ENCODE measurements at regions not wholly inside any gene's neighbourhood (a gene's known extent, or its start where the extent isn't known, plus 50 kb on each side); places are given as distances from the start of the nearest gene placed in this dataset.

DNA sequence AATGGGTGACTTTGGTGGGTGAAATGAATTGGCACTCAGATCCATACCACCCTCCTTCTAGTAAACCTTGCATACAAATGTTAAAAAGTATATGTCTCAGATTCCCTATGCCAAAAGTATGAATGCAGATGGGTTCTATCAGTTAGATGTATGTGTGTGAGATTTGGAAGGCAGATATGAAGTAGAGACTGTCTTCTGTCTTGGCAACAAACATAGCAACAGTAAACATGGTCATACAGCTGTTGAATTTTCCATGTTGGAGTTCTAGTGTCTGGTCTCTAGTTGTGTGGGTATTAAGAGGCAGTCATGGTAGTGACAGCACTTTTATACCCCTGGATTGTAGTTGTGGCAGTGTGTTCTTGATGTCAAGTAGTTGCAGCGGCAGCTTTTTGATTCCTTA, 125.6 kb upstream of the PITX1 start:
- 95 to 100% methylated on average over 1 of the region's 1 CpG for WGBS, 2 donors
- no peak for DNase-seq (ENCODE audit: low spot score in 2 of 2)
- Histone ChIP-seq H3K27me3 (no peaks in the 10 kb centered on the region), H3K4me1 (no peaks in the 10 kb centered on the region), H3K27ac (no peak overlapping the region), H3K4me3 (no peak overlapping the region), H3K36me3 (no peaks in the 10 kb centered on the region), H3K9me3 (peaks cover 0 to 37% (median 3%) of the 10 kb centered on the region in 4 donors)
- TF ChIP-seq POLR2A (IDR thresholded peaks at IDR 0.05) (no peak), EP300 (IDR thresholded peaks at IDR 0.05) (no peak)
- TF ChIP-seq, protein P1, sequence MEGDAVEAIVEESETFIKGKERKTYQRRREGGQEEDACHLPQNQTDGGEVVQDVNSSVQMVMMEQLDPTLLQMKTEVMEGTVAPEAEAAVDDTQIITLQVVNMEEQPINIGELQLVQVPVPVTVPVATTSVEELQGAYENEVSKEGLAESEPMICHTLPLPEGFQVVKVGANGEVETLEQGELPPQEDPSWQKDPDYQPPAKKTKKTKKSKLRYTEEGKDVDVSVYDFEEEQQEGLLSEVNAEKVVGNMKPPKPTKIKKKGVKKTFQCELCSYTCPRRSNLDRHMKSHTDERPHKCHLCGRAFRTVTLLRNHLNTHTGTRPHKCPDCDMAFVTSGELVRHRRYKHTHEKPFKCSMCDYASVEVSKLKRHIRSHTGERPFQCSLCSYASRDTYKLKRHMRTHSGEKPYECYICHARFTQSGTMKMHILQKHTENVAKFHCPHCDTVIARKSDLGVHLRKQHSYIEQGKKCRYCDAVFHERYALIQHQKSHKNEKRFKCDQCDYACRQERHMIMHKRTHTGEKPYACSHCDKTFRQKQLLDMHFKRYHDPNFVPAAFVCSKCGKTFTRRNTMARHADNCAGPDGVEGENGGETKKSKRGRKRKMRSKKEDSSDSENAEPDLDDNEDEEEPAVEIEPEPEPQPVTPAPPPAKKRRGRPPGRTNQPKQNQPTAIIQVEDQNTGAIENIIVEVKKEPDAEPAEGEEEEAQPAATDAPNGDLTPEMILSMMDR (IDR thresholded peaks at IDR 0.05): no peak

DNA sequence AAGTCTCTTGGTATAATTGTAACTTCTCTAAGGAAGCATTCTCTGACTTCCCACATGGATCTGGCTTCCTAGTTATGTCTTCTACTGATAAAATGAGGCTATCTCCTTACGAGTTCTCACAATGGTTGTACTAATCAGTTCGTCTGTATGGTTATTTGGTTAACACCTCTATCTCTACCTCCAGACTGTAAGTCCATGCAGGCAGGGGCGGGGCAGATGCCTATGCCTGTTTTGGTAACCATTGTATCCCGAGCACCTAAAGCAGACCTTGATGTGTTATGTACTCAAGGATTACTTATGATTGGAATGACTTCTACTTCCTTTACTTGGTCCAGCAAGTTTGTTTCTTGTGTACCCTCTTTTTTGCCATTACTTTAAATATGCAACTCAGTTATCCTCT, 125.0 kb upstream of the PITX1 start:
- H3K9me3 ChIP-seq: peaks cover 0 to 37% (median 3%) of the 10 kb centered on the region in 4 donors
- TF ChIP-seq POLR2A (IDR thresholded peaks at IDR 0.05) (no peak), EP300 (IDR thresholded peaks at IDR 0.05) (no peak)
- TF ChIP-seq, protein P1 (IDR thresholded peaks at IDR 0.05): no peak
- DNase-seq (ENCODE audit: low spot score in 2 of 2): no peak
- WGBS, 2 donors: 78 to 82% methylated on average over 4 of the region's 4 CpGs
- H3K4me3 ChIP-seq: no peak overlapping the region
- no peaks in the 10 kb centered on the region for H3K4me1 ChIP-seq
- H3K27ac ChIP-seq: no peak overlapping the region
- no peaks in the 10 kb centered on the region for H3K27me3 ChIP-seq
- H3K36me3 ChIP-seq: no peaks in the 10 kb centered on the region

DNA sequence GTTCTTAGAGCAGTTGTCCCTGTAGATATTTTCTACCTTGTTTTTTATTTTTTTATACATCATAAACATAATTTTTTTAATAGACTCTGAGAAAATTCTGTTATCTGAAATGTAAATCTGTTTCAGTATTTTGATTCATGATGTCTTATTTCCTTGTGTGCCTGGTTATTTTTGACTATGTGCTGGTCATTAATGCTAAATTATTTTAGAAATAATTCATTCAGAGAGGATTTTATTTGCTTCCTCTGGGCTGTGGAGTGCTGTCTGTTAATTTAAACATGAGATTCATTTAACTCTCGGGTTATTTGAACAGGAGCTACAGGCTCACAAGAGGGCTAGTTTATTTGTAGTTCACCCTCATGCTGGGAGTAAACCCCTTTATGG, 124.3 kb upstream of the PITX1 start:
- Histone ChIP-seq H3K4me1 (no peaks in the 10 kb centered on the region), H3K36me3 (no peaks in the 10 kb centered on the region), H3K9me3 (peaks cover 0 to 37% (median 3%) of the 10 kb centered on the region in 4 donors), H3K27ac (no peak overlapping the region), H3K4me3 (no peak overlapping the region), H3K27me3 (no peaks in the 10 kb centered on the region)
- 78 to 80% methylated on average over 1 of the region's 1 CpG for WGBS, 2 donors
- DNase-seq (ENCODE audit: low spot score in 2 of 2): no peak
- TF ChIP-seq, protein P1 (IDR thresholded peaks at IDR 0.05): no peak
- TF ChIP-seq POLR2A (IDR thresholded peaks at IDR 0.05) (no peak), EP300 (IDR thresholded peaks at IDR 0.05) (no peak)

DNA sequence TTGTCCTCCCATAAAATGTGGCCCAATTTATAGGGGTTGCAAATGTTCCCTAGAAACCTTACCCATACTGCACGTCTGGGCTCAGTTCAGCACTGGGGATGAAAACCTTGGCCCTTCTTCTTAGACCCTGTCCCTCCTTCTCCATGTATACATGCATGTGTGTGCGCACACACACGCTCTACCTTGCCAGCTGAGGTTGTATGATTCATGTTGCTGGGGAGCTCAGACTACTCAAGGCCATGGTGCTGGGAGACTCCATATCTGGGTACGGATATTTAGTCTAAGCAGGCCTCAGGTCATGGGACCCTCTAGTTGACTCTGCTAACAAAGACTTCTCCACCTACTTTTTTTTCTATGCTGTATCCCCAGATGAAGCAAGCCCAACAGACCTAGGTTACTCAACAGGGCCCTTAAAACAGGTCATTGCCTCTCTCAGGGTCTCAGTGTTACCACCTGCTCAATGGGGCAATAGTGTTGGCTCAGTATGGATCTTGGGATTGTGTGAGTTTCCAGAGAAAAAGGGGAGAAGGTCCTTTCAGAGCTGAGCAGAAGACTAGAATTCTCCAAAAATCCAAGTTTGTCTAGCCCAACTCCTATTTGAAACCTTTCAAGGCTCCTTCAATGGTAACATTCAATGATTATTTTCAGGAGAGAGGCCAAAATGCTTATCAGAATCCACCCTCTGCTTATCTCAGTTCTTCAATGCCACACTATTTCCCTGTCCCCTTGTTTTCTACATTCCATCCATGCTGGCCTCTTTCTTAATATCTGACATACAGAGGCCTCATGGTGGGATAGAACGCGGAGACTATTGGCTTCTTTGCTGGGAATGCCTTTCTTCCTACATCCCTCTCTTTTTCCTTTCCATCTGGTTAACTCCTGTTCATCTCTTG, 123.6 kb upstream of the PITX1 start:
- TF ChIP-seq, protein P1 (IDR thresholded peaks at IDR 0.05): no peak
- TF ChIP-seq POLR2A (IDR thresholded peaks at IDR 0.05) (no peak), EP300 (IDR thresholded peaks at IDR 0.05) (no peak)
- DNase-seq (ENCODE audit: low spot score in 2 of 2): no peak
- no peaks in the 10 kb centered on the region for H3K36me3 ChIP-seq

DNA sequence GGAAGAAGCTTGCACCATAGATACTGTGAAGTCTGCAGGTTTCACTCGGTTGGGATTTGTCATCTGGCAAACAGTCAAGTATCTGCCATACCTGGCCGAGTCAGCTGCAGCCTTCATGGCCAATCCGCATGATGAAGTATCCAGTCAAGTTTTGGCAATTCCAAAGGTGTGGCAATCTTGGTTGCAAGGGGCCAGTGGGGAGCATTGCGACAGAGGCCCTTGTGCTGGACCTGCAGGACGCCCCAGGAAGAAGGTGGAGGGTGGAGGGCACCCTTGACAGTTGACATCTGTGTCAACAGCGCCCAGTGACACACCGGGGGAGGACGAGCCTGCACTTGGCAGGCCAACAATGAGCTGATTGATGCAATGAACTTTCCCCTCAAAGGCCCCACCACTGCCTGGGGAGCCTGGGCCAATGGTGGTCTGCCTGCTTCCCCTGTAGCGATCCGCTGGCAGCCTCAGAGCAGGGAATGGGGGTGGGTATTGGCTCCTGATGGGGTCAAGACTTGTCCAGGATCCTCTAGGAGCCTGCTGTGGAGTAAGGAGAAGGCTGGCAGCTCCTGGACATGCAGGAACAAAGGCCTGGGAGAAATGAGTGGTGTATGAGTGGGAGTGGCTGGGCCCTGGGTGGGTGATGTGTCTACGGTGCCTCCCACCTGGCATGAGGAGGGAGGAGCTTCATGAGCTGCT, 122.8 kb upstream of the PITX1 start:
- no peaks in the 10 kb centered on the region for H3K4me1 ChIP-seq
- TF ChIP-seq POLR2A (IDR thresholded peaks at IDR 0.05) (no peak), EP300 (IDR thresholded peaks at IDR 0.05) (no peak)
- TF ChIP-seq, protein P1 (IDR thresholded peaks at IDR 0.05): no peak
- 60 to 61% methylated on average over 7 to 11 of the region's 11 CpGs for WGBS, 2 donors
- no peaks in the 10 kb centered on the region for H3K27me3 ChIP-seq
- H3K9me3 ChIP-seq: peaks cover 0 to 37% (median 3%) of the 10 kb centered on the region in 4 donors
- H3K36me3 ChIP-seq: no peaks in the 10 kb centered on the region
- no peak for DNase-seq (ENCODE audit: low spot score in 2 of 2)
- H3K27ac ChIP-seq: no peak overlapping the region
- no peak overlapping the region for H3K4me3 ChIP-seq

More for the DNA sequence above, 123.6 kb upstream of the PITX1 start:
- Histone ChIP-seq H3K27ac (no peak overlapping the region), H3K9me3 (peaks cover 0 to 37% (median 3%) of the 10 kb centered on the region in 4 donors), H3K4me1 (no peaks in the 10 kb centered on the region), H3K27me3 (no peaks in the 10 kb centered on the region), H3K4me3 (no peak overlapping the region)
- 90 to 93% methylated on average over 6 of the region's 6 CpGs for WGBS, 2 donors
